ENCODE measurements at regions not wholly inside any gene's neighbourhood (a gene's known extent, or its start where the extent isn't known, plus 50 kb on each side); places are given as distances from the start of the nearest gene placed in this dataset.

- DNase-seq, result no peak
Observed at GRCh38 chr2:19552270-19552669, 193.8 kb upstream of the OSR1 start.

DNA sequence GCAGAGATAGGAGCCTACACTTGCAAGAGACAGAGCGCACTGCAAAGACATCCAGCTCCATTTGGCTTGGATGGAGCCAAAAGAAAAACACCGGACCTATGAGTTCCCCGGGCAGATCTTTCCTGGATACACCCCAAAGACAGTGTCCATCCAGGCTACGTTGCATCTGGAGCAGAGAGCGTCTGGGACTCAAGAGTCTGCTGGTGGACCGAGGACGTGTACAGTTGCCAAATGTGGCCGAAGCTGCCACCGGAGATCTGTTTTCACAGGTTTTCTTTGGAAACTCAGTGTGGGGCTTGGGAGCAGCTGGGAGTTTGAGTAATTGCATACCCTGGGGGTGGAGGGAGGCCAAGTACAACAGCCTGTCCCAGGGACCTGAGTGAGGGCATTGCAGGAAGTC is 192.3 kb upstream of the OSR1 start:
- DNase-seq, result no peak

- DNase-seq, result no peak
Observed at GRCh38 chr2:19549821-19550220, 191.4 kb upstream of the OSR1 start.

DNA sequence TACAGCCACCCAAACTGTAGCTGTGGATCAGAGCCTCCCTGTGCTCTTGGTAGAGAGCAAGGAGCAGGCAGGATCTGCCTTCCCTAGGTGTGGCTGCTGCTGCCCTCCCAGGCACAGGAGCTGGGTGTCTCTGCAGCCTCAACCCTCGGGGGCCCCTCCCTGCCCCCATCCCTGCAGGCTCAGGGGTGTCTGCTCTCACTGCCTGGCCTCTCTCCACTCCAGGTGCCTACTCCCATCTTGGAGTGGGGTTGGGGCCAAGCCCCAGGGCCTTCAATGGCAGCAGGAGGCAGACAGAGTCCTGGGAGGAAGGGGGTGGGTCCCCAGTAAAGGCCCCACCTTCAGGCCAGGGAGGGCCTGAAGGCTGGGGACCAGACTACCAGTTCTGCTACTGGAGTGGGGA is 189.7 kb upstream of the OSR1 start:
- no peak for DNase-seq

GRCh38 chr2:19547321-19547720 is 188.9 kb upstream of the OSR1 start:
- no peak for DNase-seq

- no peak for DNase-seq
Observed at GRCh38 chr2:19545507-19545906, 187.1 kb upstream of the OSR1 start.

GRCh38 chr2:19543663-19544383 is 185.4 kb upstream of the OSR1 start:
- DNase-seq, result no peak

- no peak for DNase-seq
Observed at GRCh38 chr2:19542796-19543662, 184.6 kb upstream of the OSR1 start.

GRCh38 chr2:19541884-19542283 is 183.5 kb upstream of the OSR1 start:
- no peak for DNase-seq

DNA sequence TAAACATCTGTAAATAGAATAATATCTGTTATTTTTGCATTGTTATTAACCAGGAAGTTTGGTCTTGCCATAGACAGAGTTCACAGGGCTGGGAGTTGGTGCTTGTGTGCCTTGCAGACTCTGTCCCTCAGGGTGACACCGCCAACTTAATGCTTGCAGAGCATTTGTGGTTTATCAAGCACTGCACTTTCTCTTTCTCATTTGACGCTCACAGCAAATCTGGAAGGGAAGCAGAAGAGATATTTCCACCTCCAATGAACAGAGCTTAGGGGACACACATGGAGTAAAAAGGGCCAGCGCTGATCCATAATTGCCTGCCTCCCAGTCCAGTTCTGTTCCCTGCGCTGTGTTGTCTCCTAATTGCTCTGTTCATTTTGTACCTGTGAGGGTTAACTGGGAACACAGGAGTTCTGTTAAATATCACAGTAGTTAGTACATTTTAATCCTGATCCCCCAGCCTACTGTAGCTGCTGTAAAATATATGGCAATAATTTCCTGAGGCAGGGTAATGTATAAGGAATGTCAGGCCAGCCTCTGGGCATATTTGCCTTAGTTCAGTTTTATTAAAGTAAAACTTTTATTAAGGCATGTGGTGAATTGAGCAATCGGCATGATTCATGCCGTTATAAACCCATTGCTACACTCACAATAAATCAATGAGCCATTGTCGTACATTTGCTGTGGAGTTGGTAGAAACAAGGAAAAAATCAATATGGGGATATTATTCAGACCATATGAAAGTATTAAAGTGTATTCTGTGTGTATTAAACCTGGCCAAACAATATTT is 182.5 kb upstream of the OSR1 start:
- DNase-seq, result no peak

DNA sequence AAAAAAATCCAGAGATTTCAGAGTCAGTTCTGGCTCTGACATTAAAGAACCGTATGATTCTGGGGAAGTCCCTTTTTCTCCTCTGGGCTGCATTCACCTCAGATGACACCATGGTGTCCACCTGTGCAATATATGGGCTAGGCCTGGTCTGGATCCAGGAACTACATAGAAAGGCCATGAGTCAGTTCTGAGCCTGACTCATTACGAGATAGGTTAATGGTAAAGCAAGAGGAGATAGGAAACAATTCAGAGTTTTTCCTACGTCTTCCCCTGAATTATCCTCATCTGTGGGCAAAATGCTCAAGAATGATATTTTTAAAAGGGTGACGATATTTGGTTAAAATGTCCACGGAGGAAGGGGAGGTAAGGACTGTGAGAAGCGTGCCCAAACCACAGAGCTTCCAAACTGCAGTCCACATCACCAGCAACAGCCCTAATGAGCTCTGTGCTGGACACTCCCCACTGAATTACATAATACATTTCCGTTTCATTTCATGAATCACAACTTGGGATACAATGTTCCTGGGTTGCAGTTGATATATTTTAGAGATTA is 180.1 kb upstream of the OSR1 start:
- no peak for DNase-seq

- DNase-seq, result no peak
Observed at GRCh38 chr2:19536136-19536535, 177.7 kb upstream of the OSR1 start.

GRCh38 chr2:19532547-19533196 is 174.2 kb upstream of the OSR1 start:
- no peak for DNase-seq

DNA sequence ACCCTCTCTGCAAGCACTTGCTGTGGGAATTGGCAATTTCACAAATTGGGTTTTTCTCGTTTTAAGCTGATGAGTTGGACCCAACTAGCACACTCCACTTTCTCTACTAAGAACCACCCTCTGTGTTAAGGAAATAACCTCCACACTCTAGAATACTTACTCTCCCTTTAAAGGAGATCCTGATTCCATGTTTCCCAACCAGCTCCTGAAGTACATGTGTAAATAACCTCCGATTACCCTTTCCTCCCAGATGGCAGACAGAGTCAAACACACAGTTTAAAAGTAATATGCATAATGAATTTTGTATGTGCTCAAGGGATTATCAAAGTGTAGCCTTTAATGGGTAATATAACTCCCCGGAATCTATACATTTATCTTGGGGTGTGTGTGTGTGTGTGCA is 171.3 kb upstream of the OSR1 start:
- no peak for DNase-seq

DNA sequence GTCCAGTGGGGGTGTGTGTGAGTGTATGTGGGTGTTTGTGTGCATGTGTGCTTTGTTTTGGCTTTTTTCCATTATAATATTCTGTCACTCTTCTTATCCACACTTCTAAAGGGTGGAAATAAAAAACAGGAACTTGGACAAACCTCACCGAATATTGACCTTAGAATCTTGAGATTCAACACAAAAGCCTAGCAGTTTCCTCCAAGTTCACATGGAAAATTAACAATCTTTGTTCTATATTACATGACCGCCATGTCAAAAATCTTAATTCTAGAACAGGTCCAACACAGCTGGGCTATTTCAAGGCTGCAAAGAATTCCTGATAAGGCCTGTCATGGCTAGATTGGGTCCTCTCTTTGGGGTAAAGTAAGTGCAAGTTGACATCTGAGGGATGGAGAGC is 169.3 kb upstream of the OSR1 start:
- DNase-seq, result no peak

DNA sequence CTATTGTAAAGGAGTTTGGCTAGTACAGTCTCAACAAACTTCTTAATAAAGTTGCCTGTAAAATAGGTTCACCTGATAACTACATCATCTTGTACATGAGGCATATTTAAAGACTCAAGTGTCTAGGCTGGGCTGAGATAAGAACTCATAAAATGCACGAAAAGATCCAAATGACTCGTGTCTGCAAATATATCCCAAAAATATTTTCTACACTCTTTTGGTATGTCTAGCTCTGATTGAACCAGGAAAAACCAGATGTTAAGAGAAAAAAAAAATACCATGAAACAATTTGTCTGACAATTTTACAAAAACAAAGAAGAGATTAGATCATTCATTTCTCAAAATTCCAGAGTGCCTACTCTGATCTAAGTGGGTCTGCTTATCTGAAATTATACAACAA is 166.9 kb upstream of the OSR1 start:
- no peak for DNase-seq

DNA sequence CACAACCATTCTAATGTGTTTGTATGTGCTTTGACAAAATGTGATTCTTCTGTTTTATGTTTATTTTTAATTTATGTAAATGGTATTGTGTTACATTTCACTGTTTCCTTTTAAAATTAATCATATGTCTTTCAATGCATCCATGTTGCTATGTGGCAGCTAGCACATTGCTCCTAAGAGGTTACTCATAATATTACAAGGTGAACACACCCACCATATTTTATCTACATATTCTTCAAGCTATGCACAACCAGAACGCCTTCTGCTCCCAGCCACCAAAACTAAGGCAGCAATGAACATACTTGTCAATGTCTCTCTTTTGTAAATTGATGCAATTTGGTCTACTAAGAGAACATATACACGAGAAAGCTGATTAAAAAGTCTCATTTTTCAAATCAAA is 160.6 kb upstream of the OSR1 start:
- DNase-seq, result no peak

- DNase-seq, result no peak
Observed at GRCh38 chr2:19507137-19507536, 148.7 kb upstream of the OSR1 start.

- DNase-seq, result no peak
Observed at GRCh38 chr2:19505199-19506136, 147.0 kb upstream of the OSR1 start.

Data from hypothalamus (tissue), 51 donors.